Ishikawa (cell line): ENCODE measurements at regions not wholly inside any gene's neighbourhood (a gene's known extent, or its start where the extent isn't known, plus 50 kb on each side); places are given as distances from the start of the nearest gene placed in this dataset.

Experiments used
- CREB1 ChIP-seq: IDR thresholded peaks from 2 replicates; pipeline ENCODE4 v1.6.1; 2012; ENCODE audit warnings: low read depth
- TEAD4 ChIP-seq: IDR thresholded peaks from 2 replicates; pipeline ENCODE4 v1.6.1; 2012

DNA sequence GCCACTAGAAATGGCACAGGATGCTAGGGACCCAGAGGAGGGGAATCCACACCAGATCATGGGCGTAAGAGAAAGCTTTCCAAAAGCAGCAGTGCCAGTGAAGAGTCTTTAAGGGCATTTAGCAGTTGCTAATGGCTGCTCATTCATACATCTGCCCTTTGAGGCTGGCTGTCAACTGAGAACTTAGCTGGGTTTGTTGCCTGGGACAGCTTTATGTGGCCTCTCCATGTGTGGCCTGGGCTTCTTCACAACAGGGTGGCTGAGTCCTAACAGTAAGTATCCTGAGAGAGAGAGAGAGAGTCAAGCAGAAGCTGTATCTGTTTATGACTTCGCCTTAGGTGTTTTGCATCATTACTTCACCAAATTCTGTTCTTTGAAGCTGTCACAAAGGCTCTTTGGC lies 286.1 kb upstream of the KCNJ16 start:
- no peak for TF ChIP-seq CREB1
- TF ChIP-seq TEAD4 = no peak
